ENCODE measurements at regions not wholly inside any gene's neighbourhood (a gene's known extent, or its start where the extent isn't known, plus 50 kb on each side); places are given as distances from the start of the nearest gene placed in this dataset.

DNA sequence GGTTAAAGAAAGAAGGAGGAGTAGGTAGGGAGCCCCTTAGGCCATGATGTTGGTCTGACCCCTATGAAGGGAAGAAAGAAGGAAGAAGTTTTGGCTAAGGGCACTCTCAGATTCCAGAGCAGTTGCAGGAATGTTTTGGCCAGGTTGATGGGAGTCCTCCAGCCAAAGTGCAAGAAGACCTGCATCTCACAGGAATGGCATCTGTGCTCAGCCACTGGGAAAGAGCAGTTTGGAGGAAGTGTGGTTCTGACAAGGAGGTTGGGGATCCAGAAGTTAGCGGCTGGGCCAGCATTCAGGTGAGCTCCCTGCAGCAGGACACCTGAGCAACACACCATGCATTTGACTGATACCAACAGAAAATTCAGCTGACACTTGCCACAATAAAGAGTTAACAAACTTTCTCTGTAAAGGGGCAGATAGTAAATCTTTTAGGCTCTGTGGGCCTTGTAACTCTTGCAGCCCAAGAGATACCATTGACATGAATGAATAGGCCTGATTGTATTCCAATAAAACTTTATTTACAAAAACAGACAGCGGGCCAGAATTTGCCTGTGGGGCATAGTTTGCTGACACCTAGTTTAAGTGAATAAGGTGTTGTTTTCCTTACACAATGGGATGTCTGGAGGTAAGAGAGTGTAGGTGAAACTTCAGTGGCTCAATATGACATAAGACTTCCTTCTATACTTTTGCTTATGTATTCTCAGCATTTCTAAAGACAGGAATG lies 71.0 kb downstream of the EDN1 start:
- TF ChIP-seq POLR2A (IDR thresholded peaks at IDR 0.05; ENCODE audit: low read length) (no peak), GATA1 (IDR thresholded peaks at IDR 0.05; ENCODE audit: low read depth, low read length) (no peak)
